ENCODE measurements at regions not wholly inside any gene's neighbourhood (a gene's known extent, or its start where the extent isn't known, plus 50 kb on each side); places are given as distances from the start of the nearest gene placed in this dataset.
"Not testable (repeated sequence)": the region's sequence is repeated elsewhere in the genome, so short reads cannot be mapped to it uniquely, and the experiment has no call there.

GRCh38 chr6:74170550-74170949 is 474.5 kb downstream of the CD109 start:
- not testable (repeated sequence) for TF ChIP-seq PPARA (CRISPR knock-in tag; IDR thresholded peaks at IDR 0.05; ENCODE audit: borderline replicate concordance); GLIS3 (CRISPR knock-in tag; IDR thresholded peaks at IDR 0.05); PATZ1 (CRISPR knock-in tag; IDR thresholded peaks at IDR 0.05; ENCODE audit: borderline replicate concordance); ZNF70 (CRISPR knock-in tag; IDR thresholded peaks at IDR 0.05); ZFP3 (CRISPR knock-in tag; IDR thresholded peaks at IDR 0.05); SNAI2 (CRISPR knock-in tag; IDR thresholded peaks at IDR 0.05); ESRRG (CRISPR knock-in tag; IDR thresholded peaks at IDR 0.05); ZNF8 (CRISPR knock-in tag; IDR thresholded peaks at IDR 0.05)

Data from SK-N-SH treated with all-trans-retinoic acid at 6 μM for 48 hours (cell line).